HG02870 (cell line): ENCODE measurements at regions not wholly inside any gene's neighbourhood (a gene's known extent, or its start where the extent isn't known, plus 50 kb on each side); places are given as distances from the start of the nearest gene placed in this dataset.
"Not testable (repeated sequence)": the region's sequence is repeated elsewhere in the genome, so short reads cannot be mapped to it uniquely, and the experiment has no call there.

ENCODE experiments used
- ATAC-seq: cut with Tn5 transposase; IDR thresholded peaks from one replicate; pipeline ENCODE4 v1.9.1; 2021; ENCODE audit warnings: mild to moderate bottlenecking, moderate library complexity; ENCODE audit not compliant: unreplicated experiment

DNA sequence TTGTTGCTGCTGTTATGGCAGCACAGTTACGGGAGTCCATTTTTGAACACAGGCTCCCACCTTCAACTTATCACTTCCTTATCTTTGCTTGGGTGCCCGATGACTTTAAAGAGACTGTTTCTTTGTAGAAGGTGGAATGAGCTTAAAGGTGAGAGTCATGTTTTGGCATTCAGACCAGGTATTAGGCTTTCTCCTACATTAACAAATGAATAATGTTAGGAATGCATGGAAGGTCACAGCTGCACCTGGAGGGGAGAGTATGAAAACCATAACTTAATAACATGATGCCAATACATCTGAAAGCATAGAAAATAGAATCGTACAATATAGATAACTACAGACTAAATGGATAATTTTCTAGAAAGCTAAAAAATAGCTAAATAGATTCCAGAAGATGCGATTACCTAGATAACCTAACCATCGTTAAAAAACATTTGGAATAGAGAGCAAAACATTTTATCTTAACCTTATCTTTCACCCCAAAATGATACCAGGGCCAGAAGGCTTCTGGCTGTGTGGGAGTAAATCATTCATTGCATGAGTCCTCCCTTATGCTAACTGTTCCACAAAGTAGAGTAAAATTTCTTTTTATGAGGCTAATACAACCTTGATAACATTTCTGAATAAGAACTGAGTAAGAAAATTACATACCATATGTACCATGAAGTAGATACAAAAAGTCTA lies 126.2 kb upstream of the ADCY2 start:
- no peak for ATAC-seq

DNA sequence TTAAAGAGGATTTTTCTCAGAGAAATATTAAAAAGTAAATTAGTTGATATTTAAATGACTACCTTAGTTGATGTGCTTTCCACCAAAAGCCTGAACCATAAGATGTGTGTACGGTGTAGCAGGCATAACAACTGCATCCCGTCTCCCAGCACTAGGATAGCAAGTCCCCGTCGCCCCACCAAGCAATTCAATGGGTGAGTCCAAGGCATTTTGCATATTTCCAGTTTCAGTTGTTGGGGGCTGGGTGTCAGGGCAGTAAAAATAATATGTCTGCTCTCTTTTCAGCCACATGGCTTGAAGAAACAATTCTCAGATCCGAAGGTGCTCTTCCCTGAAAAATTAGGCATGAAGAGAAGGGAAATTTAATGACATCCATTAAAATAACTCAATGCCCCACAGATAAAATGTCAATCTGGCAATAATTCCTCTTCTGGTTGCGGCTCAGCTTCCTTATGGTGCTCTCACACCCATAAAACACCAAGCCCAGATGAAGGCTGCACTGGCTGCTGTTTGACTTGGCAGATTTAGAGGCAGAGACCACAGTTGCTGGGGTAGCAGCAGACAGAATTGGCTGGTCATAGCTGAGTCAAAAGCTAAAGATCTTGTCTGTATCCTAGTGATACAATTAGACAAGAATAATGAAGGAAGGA lies 124.4 kb upstream of the ADCY2 start:
- ATAC-seq, result no peak

DNA sequence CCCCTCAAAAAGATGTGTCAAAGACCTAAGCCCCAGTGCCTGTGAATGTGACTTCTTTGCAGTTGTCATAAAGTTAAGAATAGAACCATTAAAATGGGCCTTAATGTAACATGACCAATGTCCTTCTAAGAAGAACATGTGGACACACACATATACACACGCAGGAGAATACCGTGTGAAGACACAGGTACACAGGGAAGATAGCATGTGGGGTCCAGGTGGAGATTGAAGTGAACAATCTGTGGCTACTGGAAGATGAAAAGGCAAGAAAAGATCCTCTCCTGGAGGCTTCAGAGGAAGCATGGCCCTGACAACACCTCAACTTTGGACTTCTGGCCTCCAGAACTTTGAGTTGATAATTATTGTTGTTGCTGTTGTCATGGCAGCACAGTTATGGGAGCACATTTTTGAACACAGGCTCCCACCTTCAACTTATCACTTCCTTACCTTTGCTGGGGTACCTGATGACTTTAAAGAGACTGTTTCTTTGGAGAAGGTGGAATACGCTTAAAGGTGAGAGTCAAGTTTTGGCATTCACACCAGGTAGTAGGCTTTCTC lies 123.5 kb upstream of the ADCY2 start:
- no peak for ATAC-seq

DNA sequence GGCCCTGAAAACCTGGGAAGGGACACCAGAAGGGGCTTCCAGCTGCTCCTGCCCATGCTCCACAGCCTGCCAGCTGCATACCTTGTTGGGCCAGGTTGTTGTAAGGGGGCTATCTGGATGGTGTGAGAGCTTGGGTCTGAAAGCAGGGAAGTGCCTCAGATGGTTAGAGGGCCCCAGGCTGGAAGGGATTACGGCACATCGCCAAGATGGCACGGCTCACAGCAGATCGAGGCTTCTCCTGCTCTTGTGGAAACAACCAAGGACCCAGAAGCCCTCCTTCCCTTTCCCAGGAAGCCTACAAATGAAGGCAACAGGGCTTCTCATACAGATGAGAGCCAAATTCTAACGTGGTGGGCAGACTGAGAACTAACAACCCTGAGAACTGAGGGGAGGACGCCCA lies 121.7 kb upstream of the ADCY2 start:
- no peak for ATAC-seq

DNA sequence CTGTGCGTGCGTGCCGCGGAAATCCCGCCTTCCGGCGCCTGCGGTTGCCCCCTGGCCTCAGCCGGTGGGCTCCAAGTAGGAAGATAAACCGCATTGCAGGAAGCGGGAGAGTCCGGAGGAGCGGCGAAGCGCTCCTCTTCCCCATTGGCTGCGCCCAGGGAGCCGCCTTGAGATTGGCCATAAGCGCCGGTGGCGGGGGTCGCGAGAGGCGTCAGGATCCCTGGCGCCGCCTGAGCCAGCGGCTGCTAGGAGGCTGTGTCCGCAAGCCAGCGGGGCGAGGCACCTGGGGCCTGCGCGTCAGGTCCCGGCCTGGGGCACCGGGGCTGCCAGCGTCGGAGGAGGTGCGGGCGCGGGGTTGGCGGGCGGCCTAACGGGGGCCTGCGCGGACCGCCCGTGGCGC lies 106.3 kb upstream of the ADCY2 start:
- ATAC-seq, result not testable (repeated sequence)

DNA sequence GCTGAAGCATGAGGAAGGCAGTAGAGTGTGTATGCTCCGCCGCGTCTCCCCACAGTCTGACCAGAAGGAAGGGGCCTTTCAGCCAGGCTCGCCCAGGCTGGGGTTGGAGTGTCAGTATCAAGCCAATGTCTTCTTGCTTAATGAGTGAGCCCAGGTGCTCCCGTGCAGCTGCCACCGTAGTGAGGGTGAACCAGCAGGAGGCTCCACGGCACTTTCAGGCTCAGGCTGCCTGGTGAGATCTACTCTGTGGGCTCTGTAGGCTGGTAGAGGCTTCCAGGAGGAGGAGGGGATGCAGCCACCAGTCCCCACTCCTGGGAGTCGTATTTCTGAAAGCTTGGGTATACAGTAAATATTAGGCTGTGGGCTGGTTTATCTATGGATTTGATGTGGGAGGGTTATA lies 98.1 kb upstream of the ADCY2 start:
- ATAC-seq, result not testable (repeated sequence)

DNA sequence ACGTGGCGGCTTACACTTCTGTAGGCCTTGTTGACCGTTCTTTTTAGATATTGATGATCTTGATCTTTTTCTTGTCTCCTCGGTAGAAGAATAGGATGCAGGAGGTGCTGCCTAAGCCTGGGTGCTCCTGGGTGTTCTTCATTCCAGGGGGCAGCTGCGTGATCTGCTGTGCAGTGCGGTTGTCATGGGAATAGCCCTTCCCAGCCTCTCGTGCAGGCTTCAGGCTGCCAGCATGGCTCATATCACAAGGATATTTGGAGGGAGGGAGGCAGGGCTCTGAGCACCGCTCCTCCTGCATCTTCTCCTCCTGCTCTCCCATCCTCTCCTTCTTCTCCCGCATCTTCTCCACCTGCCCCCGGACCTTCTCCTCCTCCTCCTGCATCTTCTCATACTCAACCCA lies 96.2 kb upstream of the ADCY2 start:
- not testable (repeated sequence) for ATAC-seq

DNA sequence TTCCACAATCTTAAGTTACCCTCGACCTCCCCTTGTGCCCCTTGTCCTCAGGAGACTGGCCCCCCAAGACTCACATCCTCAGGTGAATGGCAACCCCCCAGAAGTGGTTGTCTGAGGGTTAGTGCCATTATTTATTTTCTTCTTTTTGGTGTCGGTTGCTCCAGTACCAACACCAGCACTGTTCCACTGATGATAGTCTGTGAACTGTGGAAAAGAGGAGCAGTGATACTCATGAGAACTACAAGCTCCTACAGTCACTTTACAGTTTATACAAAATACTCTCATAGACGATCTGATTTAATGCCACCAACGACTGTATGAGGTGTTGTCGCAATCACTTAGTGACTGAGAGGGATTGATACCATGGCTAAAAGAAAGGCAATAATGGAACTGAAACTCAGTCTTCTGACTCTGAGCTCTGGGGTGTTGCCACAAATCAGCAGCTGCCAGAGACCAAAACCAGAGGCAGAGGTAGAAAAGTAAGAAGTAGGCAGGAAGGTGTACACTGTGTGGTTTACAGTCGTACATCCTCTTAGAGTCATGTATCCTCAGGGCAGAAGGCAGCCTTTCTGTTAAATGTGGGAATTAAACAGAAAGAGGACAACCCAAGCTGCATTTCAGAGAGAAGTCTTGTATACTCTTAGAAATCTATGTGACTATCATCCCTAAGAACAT lies 90.8 kb upstream of the ADCY2 start:
- ATAC-seq, result not testable (repeated sequence)

DNA sequence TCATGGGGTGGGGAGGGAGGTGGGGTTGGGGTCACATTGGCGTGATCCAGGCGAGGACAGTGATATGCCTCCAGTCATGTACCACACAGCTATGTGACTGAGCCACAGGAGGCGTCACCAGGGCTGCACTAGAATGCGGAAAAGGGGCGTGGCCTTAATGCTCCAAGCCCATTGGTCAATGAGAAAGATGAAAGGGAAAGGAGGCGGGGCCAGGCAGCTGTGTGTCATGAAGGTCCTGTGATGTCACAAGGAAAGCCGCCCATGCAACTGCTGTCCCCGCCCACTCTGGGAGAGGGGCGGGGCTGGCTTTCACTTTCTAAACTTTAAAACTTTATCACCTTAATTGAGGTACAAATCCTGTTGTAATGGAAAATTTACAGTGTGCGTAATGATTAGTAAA lies 89.4 kb upstream of the ADCY2 start:
- ATAC-seq, result not testable (repeated sequence)

DNA sequence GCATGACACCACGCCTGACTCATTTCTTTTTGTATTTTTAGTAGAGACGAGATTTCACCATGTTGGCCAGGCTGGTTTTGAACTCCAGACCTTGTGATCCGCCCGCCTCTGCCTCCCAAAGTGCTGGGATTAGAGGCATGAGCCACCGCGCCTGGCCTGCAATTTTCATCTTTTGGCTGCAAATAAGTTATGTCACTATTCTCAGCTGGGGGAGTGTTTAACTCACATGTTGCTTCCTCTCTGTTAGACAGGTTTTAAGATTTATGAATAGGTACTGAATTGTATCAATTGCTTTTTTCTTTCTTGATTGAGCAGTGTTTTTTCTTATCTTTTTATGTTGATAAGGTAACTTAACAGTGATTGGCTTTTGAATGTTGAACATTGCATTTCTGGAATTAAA lies 88.2 kb upstream of the ADCY2 start:
- not testable (repeated sequence) for ATAC-seq

DNA sequence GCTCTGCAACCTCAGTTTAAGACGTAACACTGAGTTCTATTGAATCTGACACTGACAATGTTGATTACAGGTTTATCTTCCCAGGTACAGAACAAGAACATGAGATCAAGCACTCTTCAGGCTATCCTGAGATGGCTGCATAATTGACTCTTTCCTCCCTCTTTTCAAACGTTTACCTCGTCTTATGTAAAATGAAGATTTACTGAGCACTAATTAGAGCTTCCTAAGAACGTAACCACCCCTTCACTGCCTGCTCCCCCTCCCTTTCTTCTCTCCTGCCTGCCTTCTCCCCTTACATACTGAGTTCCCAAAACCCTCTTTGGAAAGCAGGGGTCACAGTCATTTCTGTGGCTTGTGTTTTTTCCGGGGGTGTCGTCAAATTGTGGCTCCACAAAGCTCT lies 86.2 kb upstream of the ADCY2 start:
- not testable (repeated sequence) for ATAC-seq

DNA sequence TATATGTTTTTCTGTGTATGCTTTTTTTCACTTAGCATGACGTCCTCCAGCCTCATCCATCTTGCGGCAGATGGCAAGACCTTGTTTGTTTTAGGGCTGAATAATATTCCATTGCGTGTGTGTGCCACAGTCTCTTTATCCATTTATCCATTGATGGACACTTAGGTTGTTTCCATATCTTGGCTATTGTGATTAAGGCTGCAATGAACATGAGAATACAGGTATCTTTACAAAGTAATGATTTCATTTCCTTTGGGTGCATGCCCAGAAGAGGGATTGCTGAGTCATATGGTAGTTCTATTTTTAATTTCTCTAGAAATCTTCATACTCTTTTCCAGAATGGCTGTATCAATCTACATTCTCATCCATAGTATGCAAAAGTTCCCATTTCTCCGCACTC lies 85.3 kb upstream of the ADCY2 start:
- not testable (repeated sequence) for ATAC-seq

DNA sequence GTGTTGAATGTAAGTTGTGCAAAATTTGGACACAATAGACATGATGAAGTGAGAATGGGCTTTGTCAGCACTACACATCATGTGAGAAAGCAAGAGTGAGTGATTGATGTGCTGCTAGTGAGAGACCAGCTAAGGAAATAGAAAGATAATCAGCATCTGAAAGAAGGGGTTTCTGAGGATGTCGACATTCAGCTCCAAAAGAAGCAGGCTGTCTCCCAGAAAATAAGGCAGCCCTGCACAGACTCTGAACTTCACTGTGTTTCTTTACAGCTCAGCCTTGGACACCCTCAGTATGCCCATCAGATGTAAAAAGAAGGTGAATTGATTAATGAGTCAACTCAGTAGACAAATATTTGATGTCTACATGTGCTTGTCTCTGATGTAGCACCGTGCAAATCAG lies 80.8 kb upstream of the ADCY2 start:
- ATAC-seq, result no peak

DNA sequence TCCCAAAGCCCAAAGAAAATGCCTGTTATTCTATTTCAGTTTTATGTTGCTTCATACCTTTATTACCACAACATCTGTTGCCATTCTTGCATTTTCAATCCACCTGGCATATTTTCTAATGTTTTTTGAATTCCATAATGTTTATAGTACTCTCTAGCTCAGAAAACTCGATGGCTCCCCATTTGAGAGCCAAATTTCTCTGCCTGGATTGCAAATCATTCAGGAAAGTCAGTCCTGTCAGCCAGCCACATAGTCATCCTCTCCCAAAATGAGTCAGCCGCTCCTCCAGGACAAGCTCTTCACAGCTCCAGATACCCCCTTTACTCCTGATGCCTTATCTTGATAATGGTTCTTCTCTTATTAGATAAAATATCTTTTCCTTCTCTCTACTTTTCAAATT lies 78.2 kb upstream of the ADCY2 start:
- no peak for ATAC-seq

DNA sequence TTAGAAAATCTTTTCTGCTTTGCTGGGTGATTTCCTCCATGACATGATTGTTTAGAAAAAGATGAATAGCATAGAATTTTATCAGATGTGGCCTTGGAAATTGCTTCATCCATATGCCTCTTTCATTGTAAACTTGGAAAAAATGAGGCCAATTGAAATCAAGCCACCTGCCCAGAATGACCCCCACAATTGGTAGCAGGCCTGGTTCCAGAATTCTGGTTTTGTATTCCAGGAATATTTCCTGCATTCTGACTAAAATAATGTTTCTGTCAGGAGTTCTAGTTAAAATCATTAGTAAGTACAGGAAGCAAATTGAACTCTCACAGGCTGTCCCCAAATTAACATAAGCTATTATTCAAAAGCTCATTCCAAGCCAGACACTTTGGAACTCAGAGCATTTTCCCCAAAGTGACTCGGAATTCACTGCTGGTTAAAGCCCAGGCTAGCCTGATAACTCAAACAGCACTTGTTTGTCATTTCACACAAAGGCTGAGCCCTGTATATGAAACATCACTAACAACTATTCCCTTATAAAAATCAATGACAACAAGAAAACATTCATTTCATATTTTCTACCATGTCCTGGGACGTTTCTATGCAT lies 75.1 kb upstream of the ADCY2 start:
- no peak for ATAC-seq

DNA sequence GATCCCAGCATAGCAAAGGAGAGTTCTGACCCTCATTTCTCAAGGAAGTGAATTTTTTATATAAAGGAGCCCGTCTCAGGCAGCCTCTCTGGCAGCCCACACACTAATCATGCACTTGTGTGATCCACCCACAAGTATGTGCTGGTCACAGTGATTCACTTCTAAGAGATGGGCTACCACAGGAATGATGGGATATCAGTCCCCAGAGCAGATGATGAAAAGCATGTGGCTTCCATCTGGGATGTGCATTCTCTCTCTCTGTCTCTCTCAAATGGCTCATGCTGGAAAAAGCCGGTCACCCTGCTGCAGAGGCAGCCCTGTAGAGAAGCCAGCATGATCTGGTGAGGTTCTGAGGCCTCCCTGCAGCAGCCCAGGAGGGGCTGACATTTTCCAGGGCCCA lies 74.2 kb upstream of the ADCY2 start:
- ATAC-seq, result no peak

DNA sequence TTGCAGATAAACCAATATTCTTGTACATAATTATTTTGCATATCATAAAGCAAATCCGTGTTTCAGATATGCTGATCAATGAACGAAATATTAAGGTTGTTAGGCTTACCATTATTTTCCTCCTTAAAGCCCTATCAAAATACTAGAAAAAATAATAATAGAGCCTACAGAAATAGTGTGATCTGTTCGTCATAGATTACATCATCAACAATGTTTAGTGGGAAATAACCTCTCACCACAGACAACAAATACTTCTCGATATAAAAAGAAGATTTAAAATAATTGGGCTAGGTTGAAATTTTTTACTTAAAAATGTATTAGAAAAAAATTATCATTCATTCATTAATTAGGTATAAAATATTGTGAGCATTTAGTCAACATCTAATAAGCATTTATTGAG lies 71.0 kb upstream of the ADCY2 start:
- no peak for ATAC-seq

DNA sequence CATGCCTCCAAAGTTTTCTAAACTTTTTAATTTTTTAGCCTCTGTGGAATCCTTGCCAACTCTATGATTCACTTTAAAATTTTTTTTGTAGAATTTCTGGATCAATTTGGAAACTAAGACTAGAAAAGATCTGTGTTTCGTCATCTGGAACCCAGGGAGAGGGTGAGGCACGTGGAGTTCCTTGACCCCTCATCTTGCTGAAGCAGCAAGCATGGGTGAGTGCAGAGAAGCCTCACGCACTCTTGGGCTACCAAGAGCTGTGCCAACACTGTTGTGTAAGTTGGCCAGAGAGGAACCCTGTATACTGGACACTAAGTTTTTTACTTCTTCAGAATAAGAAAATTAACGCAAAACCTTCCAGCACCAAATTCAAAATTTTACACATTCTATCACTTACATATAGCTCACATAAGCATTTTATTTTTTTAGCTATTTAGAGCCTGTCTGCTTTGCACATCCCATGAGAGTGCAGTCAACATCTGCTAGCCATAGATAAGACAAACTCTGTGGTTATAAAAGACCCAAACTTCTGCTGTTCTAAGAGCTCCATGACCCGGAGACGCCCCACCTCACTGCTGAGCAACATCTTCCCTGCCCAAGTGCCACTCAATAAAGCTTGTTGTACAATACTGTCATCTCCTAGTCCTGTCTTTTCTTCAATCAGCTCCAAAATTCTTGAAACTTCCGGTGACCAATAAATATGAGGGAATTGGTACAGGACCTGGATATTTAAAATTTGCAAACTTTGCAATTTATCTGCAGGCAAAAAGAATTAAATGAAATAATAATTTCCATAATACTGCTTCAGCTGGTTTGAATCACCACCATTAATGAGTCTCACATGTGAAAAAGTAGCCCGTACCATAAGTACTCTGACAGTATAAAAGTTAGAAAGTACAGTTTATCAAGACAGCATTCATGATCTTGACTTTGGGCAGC lies 69.7 kb upstream of the ADCY2 start:
- ATAC-seq, result no peak

DNA sequence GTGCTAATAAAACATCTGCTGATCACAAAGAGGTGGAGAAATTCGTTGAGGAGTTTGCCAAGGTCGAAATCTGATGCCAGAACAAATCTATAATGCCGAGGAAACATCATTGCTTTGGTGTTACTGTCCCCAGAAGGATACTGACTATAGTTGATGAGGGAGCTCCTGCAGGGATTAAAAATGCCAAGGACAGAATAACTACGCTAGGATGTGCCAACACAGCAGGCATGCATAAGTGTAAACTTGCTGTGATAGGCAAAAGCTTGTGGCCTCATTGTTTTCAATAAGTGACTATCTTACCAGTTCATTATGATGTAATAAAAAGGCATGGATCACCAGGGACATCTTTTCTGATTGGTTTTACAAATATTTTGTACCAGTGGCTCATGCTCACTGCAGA lies 66.8 kb upstream of the ADCY2 start:
- no peak for ATAC-seq

DNA sequence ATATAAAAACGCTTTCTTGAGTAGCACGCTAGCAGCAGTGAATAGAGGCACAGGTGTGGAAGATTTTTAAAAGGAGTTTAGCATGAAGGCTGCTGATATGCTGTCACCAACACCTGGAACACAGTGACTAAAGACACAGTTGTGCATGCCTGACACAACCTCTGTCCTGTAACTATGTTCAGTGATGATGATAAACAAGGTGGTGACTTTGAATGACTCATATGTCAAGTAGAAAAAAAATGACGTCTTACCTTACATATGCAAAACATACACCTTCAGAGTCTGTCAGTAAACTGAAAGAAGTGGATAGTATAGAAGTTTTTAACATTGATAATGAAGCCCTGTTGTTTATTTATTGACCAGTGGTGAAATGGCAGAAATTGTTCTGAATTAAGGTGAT lies 66.2 kb upstream of the ADCY2 start:
- no peak for ATAC-seq

DNA sequence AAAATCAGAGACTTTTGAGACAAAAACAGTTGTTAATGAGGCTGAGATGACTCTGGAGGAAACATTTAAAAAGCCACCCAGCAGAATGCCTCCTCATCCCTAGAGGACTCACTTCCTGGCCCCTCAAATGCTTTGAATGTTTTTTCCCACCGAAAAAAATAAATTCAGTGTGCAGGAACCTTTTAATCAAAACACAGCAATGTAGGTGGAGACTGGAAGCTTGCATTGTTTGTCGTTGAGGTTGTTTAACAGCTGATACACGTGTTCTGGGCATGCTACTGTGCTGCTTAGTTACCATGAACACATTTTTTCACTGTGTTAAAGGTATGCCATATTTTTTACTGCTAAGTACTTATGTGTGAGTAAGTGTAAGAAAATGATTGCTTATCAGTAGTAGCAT lies 65.7 kb upstream of the ADCY2 start:
- ATAC-seq, result no peak
